ENCODE measurements at regions not wholly inside any gene's neighbourhood (a gene's known extent, or its start where the extent isn't known, plus 50 kb on each side); places are given as distances from the start of the nearest gene placed in this dataset.

DNA sequence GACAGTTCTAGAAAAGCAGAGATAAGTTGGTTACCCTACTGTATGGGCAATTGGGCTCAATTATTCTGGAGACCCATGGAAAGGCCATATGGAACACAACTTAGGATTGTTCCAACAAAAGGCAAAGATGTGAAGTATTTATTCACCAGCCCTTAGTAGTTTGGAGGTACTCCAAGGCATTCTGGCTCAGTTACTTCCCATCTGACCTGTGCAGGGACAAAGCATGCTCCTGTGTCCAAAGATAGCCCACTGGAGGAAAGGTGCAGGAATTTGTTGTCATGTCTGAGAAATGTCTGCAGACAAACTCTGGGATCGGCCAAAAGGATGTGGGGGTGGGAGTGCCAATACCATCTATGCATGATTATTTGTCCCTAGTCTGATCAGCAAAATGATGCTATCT is 279.5 kb upstream of the PTGER4 start:
- TF ChIP-seq, protein P1, sequence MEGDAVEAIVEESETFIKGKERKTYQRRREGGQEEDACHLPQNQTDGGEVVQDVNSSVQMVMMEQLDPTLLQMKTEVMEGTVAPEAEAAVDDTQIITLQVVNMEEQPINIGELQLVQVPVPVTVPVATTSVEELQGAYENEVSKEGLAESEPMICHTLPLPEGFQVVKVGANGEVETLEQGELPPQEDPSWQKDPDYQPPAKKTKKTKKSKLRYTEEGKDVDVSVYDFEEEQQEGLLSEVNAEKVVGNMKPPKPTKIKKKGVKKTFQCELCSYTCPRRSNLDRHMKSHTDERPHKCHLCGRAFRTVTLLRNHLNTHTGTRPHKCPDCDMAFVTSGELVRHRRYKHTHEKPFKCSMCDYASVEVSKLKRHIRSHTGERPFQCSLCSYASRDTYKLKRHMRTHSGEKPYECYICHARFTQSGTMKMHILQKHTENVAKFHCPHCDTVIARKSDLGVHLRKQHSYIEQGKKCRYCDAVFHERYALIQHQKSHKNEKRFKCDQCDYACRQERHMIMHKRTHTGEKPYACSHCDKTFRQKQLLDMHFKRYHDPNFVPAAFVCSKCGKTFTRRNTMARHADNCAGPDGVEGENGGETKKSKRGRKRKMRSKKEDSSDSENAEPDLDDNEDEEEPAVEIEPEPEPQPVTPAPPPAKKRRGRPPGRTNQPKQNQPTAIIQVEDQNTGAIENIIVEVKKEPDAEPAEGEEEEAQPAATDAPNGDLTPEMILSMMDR (conservative IDR thresholded peaks at IDR 0.05; ENCODE audit: low read length), result no peak
- TF ChIP-seq EZH2phosphoT487 (IDR thresholded peaks at IDR 0.05; ENCODE audit: borderline replicate concordance), result no peak

Data from Loucy (cell line).